ENCODE measurements at regions not wholly inside any gene's neighbourhood (a gene's known extent, or its start where the extent isn't known, plus 50 kb on each side); places are given as distances from the start of the nearest gene placed in this dataset.

DNA sequence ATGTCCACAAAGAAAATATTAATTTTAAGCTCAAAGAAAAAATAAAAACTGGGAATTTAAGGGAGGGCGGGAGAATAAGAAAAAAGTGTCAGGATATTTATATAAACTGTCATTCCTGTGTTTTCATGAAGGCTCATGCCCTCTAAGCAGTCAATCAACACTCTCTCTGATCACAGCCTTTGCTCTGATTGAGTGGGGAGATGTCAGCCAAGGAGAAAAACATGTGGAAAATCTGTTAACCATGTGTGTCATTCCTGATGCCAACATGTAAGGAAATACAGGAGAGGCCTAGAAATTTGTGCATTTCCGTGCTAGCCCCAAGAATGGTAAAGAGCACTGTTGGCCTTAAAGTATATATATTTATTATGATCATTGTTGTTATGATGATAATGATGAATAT is 137.9 kb upstream of the IRX5 start:
- H3K27me3 Mint-ChIP-seq = no peaks in the 10 kb centered on the region
- peaks cover 2% of the 10 kb centered on the region for H3K9me3 Mint-ChIP-seq
- ATAC-seq (ENCODE audit: poor library complexity) (no peak), DNase-seq (no peak)
- POLR2A ChIA-PET = no interaction called here
- Histone ChIP-seq H3K27ac (ENCODE audit: low read depth in 1 of 2, low read length in 2 of 2) (no peak overlapping the region), H3K4me3 (ENCODE audit: low read length) (no peak overlapping the region), H3K27me3 (ENCODE audit: control insufficient read depth in 1 of 2, insufficient read depth in 2 of 2, low read length in 2 of 2) (no peaks in the 10 kb centered on the region), H3K36me3 (ENCODE audit: insufficient read depth, low read length) (no peaks in the 10 kb centered on the region), H3K9me3 (ENCODE audit: control insufficient read depth in 1 of 2, insufficient read depth in 1 of 2, low read length in 2 of 2) (peaks cover 0 to 4% of the 10 kb centered on the region in 2 experiments), H3K4me1 (ENCODE audit: insufficient read depth, low read length) (no peaks in the 10 kb centered on the region)
- H3K27ac Mint-ChIP-seq = no peak overlapping the region
- no peaks in the 10 kb centered on the region for H3K36me3 Mint-ChIP-seq (ENCODE audit: low read depth)
- no peaks in the 10 kb centered on the region for H3K4me1 Mint-ChIP-seq (ENCODE audit: low read depth)
- CTCF ChIA-PET = no interaction called here
- intact Hi-C loops (cut with DNase I, micrococcal nuclease) = no loop called here
- H3K4me3 Mint-ChIP-seq = no peak overlapping the region
- TF ChIP-seq CTCF (IDR thresholded peaks at IDR 0.05) = no peak

DNA sequence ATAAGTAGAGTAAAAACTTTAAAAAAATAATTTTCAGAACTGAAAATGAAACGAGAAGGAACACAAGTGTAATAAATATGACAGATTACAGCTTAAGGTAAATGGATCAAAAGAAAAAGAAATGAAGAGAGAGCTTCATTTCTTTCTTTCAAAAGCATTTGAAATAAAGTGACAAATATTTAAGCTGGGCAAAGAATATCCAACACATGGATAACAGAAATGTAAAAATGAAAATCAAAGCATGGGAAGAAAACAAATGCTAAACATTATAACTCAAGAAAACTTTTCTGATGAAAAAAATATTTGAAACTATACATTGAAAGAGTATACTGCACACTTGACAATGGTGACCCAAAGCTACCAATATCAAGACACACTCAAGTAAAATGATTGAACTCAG is 143.6 kb upstream of the IRX5 start:
- no peaks in the 10 kb centered on the region for H3K4me1 Mint-ChIP-seq (ENCODE audit: low read depth)
- peaks cover 0 to 4% of the 10 kb centered on the region in 2 experiments for H3K9me3 ChIP-seq (ENCODE audit: control insufficient read depth in 1 of 2, insufficient read depth in 1 of 2, low read length in 2 of 2)
- no peaks in the 10 kb centered on the region for H3K4me1 ChIP-seq (ENCODE audit: insufficient read depth, low read length)
- no peaks in the 10 kb centered on the region for H3K27me3 Mint-ChIP-seq
- ATAC-seq (ENCODE audit: poor library complexity) = no peak
- H3K9me3 Mint-ChIP-seq = no peaks in the 10 kb centered on the region
- intact Hi-C loops (cut with DNase I, micrococcal nuclease) = no loop called here
- ChIA-PET POLR2A (no interaction called here), CTCF (interaction anchor here (0.7 to 1.1 kb wide), 2 partner anchors 369 to 896 kb away, joined by 3 to 5 read pairs; no protein-coding TSS in a partner anchor)
- H3K36me3 ChIP-seq (ENCODE audit: insufficient read depth, low read length) = no peaks in the 10 kb centered on the region
- H3K27ac Mint-ChIP-seq = no peak overlapping the region
- no peak for DNase-seq
- H3K27me3 ChIP-seq (ENCODE audit: control insufficient read depth in 1 of 2, insufficient read depth in 2 of 2, low read length in 2 of 2) = no peaks in the 10 kb centered on the region
- no peak overlapping the region for H3K27ac ChIP-seq (ENCODE audit: low read depth in 1 of 2, low read length in 2 of 2)
- no peaks in the 10 kb centered on the region for H3K36me3 Mint-ChIP-seq (ENCODE audit: low read depth)
- no peak overlapping the region for H3K4me3 ChIP-seq (ENCODE audit: low read length)
- no peak for TF ChIP-seq CTCF (IDR thresholded peaks at IDR 0.05)
- no peak overlapping the region for H3K4me3 Mint-ChIP-seq

DNA sequence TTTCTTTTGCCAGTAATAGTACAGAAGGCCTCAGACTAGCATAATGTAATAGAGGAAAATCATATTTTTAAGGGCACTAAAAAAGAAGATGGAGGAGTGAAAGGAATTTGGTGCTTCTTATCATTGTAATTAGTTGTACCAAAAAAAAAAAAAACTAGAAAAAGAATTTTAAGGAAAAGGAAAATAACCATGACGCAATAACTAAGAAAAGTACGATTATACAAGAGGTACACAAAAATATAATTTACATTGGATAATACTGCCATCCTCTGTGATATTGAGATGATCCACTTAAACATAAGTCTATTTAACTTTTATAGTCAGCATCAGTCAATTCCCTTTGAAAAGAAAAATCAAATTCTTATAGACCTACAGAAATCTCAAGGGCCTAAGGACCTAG is 146.7 kb upstream of the IRX5 start:
- no peaks in the 10 kb centered on the region for H3K27me3 ChIP-seq (ENCODE audit: control insufficient read depth in 1 of 2, insufficient read depth in 2 of 2, low read length in 2 of 2)
- intact Hi-C loops (cut with DNase I, micrococcal nuclease) = no loop called here
- ChIA-PET POLR2A (no interaction called here), CTCF (no interaction called here)
- Mint-ChIP-seq H3K27me3 (peaks cover 4% of the 10 kb centered on the region), H3K4me1 (ENCODE audit: low read depth) (no peaks in the 10 kb centered on the region), H3K9me3 (no peaks in the 10 kb centered on the region), H3K36me3 (ENCODE audit: low read depth) (no peaks in the 10 kb centered on the region), H3K27ac (no peak overlapping the region), H3K4me3 (no peak overlapping the region)
- H3K4me1 ChIP-seq (ENCODE audit: insufficient read depth, low read length) = no peaks in the 10 kb centered on the region
- no peak overlapping the region for H3K27ac ChIP-seq (ENCODE audit: low read depth in 1 of 2, low read length in 2 of 2)
- no peak for ATAC-seq (ENCODE audit: poor library complexity)
- no peaks in the 10 kb centered on the region for H3K36me3 ChIP-seq (ENCODE audit: insufficient read depth, low read length)
- H3K4me3 ChIP-seq (ENCODE audit: low read length) = no peak overlapping the region
- TF ChIP-seq CTCF (IDR thresholded peaks at IDR 0.05) = no peak
- no peak for DNase-seq
- peaks cover 0 to 4% of the 10 kb centered on the region in 2 experiments for H3K9me3 ChIP-seq (ENCODE audit: control insufficient read depth in 1 of 2, insufficient read depth in 1 of 2, low read length in 2 of 2)

All from CD4-positive, alpha-beta T cell (primary cell).